ENCODE measurements at regions not wholly inside any gene's neighbourhood (a gene's known extent, or its start where the extent isn't known, plus 50 kb on each side); places are given as distances from the start of the nearest gene placed in this dataset.

- no peak for TF ChIP-seq ZNF462 (CRISPR knock-in tag; IDR thresholded peaks at IDR 0.05)
- TF ChIP-seq EZH2 (IDR thresholded peaks at IDR 0.05; ENCODE audit: low read depth, unreplicated experiment): no peak
- no peak for TF ChIP-seq CREB1 (CRISPR knock-in tag; IDR thresholded peaks at IDR 0.05; ENCODE audit: low read depth)
- TF ChIP-seq ZNF114 (CRISPR knock-in tag; IDR thresholded peaks at IDR 0.05): no peak
- 0 out of 4 replicates have a peak, but pooled peaks of 1 of the 2 experiments have one; percentile 7 for TF ChIP-seq CTCF (conservative IDR thresholded peaks at IDR 0.05; ENCODE audit: low read depth in 2 of 2)
- TF ChIP-seq NANOG (IDR thresholded peaks at IDR 0.05; ENCODE audit: borderline replicate concordance): no peak
- H3K4me3 Mint-ChIP-seq: no peak overlapping the region
- no peak overlapping the region for H3K4me3 ChIP-seq
- no peaks in the 10 kb centered on the region for H3K9me2 ChIP-seq (ENCODE audit: insufficient read depth)
- H3K79me2 ChIP-seq (replicated peaks; ENCODE audit: insufficient read depth): no peaks in the 10 kb centered on the region
- no peaks in the 10 kb centered on the region for H4K20me1 ChIP-seq (replicated peaks; ENCODE audit: insufficient read depth)
- peaks cover 8% of the 10 kb centered on the region for H3K27me3 Mint-ChIP-seq (ENCODE audit: insufficient read depth, low read depth, poor library complexity)
- H3K4me1 ChIP-seq (ENCODE audit: insufficient read depth): no peaks in the 10 kb centered on the region
- H3K4me2 ChIP-seq: no peak overlapping the region
- H3K27ac Mint-ChIP-seq: no peak overlapping the region
- peaks cover 98% of the 10 kb centered on the region for H3K9me3 Mint-ChIP-seq
- H3K4me1 Mint-ChIP-seq: no peaks in the 10 kb centered on the region
- peaks cover 43% of the 10 kb centered on the region for H3K36me3 Mint-ChIP-seq (ENCODE audit: low read depth)
- H3F3A ChIP-seq (replicated peaks; ENCODE audit: low read depth): no peaks in the 10 kb centered on the region
- H2AFZ ChIP-seq: no peak overlapping the region
- DNase-seq (ENCODE audit: low spot score) (peak; percentile 2), ATAC-seq (no peak)
- no peak overlapping the region for H3K27ac ChIP-seq (ENCODE audit: low read depth)
- no peaks in the 10 kb centered on the region for H3K27me3 ChIP-seq (ENCODE audit: insufficient read depth)
- no peaks in the 10 kb centered on the region for H3K36me3 ChIP-seq (ENCODE audit: insufficient read depth)
These were observed 571.3 kb downstream of the GLRX3 start for GRCh38 chr10:130707389-130707979.

All from GM23338 (cell line).